Stimulated activated CD4-positive, alpha-beta T cell treated with anti-CD3 and anti-CD28 coated beads, Interleukin-2, amount 100 ng/mL, for 4 hours (primary cell): ENCODE measurements at regions not wholly inside any gene's neighbourhood (a gene's known extent, or its start where the extent isn't known, plus 50 kb on each side); places are given as distances from the start of the nearest gene placed in this dataset.

Source experiments
- DNase-seq: peaks from one replicate; pipeline ENCODE4 v3.0.0-alpha.2; 2020; ENCODE audit warnings: low read depth

- DNase-seq = no peak
These were observed 565.8 kb upstream of the DPPA4 start for GRCh38 chr3:109903100-109903499.

- DNase-seq = no peak
These were observed 573.4 kb upstream of the DPPA4 start for GRCh38 chr3:109910772-109911171.

- DNase-seq = no peak
These were observed 581.4 kb upstream of the DPPA4 start for GRCh38 chr3:109918740-109919139.

GRCh38 chr3:109920749-109921148 lies 583.4 kb upstream of the DPPA4 start:
- no peak for DNase-seq

- DNase-seq = no peak
These were observed 584.2 kb upstream of the DPPA4 start for GRCh38 chr3:109921509-109921908.

- no peak for DNase-seq
These were observed 585.5 kb upstream of the DPPA4 start for GRCh38 chr3:109922856-109923255.

GRCh38 chr3:109923431-109923830 lies 586.1 kb upstream of the DPPA4 start:
- no peak for DNase-seq

- DNase-seq = no peak
These were observed 586.9 kb upstream of the DPPA4 start for GRCh38 chr3:109924196-109924595.

GRCh38 chr3:109926376-109926775 lies 589.0 kb upstream of the DPPA4 start:
- DNase-seq = no peak

GRCh38 chr3:109927161-109927560 lies 589.8 kb upstream of the DPPA4 start:
- DNase-seq = no peak

GRCh38 chr3:109927726-109928125 lies 590.4 kb upstream of the DPPA4 start:
- no peak for DNase-seq

- no peak for DNase-seq
These were observed 593.2 kb upstream of the DPPA4 start for GRCh38 chr3:109930582-109930981.

- no peak for DNase-seq
These were observed 596.2 kb upstream of the DPPA4 start for GRCh38 chr3:109933576-109933975.

- no peak for DNase-seq
These were observed 602.5 kb upstream of the DPPA4 start for GRCh38 chr3:109939817-109940216.

GRCh38 chr3:109943181-109943580 lies 605.8 kb upstream of the DPPA4 start:
- no peak for DNase-seq

- no peak for DNase-seq
These were observed 607.5 kb upstream of the DPPA4 start for GRCh38 chr3:109944836-109945235.

GRCh38 chr3:109952924-109953323 lies 615.6 kb upstream of the DPPA4 start:
- DNase-seq = no peak

GRCh38 chr3:109963831-109964230 lies 626.5 kb upstream of the DPPA4 start:
- DNase-seq = no peak

GRCh38 chr3:109973733-109974132 lies 636.4 kb upstream of the DPPA4 start:
- no peak for DNase-seq

- no peak for DNase-seq
These were observed 640.6 kb upstream of the DPPA4 start for GRCh38 chr3:109977897-109978296.

- no peak for DNase-seq
These were observed 644.9 kb upstream of the DPPA4 start for GRCh38 chr3:109982201-109982600.

- DNase-seq = no peak
These were observed 647.6 kb upstream of the DPPA4 start for GRCh38 chr3:109984976-109985375.

- DNase-seq = no peak
These were observed 648.7 kb upstream of the DPPA4 start for GRCh38 chr3:109985943-109986555.

GRCh38 chr3:109994853-109995252 lies 657.5 kb upstream of the DPPA4 start:
- no peak for DNase-seq

GRCh38 chr3:109995377-109995776 lies 658.0 kb upstream of the DPPA4 start:
- DNase-seq = no peak
